ENCODE measurements at regions not wholly inside any gene's neighbourhood (a gene's known extent, or its start where the extent isn't known, plus 50 kb on each side); places are given as distances from the start of the nearest gene placed in this dataset.

DNA sequence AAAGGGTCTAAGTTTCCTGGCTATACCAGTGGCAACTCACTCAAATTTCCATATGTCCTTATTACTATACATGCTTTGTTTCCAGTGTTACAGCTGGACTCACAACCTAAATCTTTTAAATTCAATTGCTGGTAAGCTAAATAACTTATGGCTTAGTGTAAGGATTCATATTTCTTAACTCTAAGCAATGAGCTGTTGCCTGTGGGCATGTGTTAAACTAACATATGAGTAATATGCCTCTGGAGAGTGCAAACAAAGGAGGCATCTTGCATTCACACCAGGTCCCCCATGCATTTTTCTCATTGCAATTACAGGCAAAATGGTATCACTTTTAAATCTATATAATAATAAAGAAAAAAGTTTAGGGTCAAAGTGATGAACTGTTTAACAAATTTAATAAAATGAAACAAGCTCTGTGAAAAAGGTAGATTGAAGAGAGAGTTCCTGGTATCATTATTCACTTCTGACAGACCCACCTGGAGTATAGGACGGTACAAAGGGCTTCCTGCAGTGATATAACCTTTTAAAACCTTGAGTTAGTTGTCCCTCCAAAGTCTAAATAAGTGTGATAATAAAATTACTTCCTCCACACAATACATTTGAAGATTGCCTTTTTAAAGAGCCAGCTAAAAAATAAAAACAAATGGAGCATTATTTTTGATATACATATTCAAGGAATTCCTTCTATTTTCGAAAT, 57.6 kb upstream of the HMGCLL1 start:
- TF ChIP-seq POLR2A (IDR thresholded peaks at IDR 0.05) (no peak), EP300 (IDR thresholded peaks at IDR 0.05) (no peak)
- TF ChIP-seq, protein P1, sequence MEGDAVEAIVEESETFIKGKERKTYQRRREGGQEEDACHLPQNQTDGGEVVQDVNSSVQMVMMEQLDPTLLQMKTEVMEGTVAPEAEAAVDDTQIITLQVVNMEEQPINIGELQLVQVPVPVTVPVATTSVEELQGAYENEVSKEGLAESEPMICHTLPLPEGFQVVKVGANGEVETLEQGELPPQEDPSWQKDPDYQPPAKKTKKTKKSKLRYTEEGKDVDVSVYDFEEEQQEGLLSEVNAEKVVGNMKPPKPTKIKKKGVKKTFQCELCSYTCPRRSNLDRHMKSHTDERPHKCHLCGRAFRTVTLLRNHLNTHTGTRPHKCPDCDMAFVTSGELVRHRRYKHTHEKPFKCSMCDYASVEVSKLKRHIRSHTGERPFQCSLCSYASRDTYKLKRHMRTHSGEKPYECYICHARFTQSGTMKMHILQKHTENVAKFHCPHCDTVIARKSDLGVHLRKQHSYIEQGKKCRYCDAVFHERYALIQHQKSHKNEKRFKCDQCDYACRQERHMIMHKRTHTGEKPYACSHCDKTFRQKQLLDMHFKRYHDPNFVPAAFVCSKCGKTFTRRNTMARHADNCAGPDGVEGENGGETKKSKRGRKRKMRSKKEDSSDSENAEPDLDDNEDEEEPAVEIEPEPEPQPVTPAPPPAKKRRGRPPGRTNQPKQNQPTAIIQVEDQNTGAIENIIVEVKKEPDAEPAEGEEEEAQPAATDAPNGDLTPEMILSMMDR (IDR thresholded peaks at IDR 0.05), result no peak

Data from tibial nerve (tissue), 4 donors.